ENCODE measurements at regions not wholly inside any gene's neighbourhood (a gene's known extent, or its start where the extent isn't known, plus 50 kb on each side); places are given as distances from the start of the nearest gene placed in this dataset.

DNA sequence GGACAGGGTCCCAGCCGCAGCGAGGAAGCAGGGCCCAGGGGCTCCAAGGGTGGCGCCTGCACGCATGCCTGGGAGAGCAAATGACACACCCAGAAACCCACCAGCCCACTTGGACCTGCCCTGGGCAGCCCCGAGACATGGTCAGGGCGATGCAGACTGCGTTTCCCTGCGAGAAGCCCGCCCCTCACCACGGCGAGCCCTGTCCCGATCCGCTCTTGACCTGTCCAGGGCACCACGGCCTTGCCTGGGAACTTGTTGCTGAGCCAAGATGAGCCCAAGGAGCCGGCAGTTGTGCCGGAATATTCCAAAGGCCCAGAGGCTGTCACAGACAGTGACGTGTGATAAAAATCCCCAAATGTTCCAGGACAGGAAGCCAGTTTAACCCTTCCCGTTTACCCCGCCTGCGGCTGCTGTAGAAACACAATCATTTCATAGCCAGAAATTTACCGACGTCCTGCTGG lies 78.1 kb downstream of the SIK1 start:
- DNase-seq (ENCODE audit: insufficient read length, low spot score) (no peak), FAIRE-seq (no peak)

GRCh38 chr21:43348170-43348766 lies 78.7 kb downstream of the SIK1 start:
- FAIRE-seq (no peak), DNase-seq (ENCODE audit: insufficient read length, low spot score) (no peak)

- no peak for FAIRE-seq
- DNase-seq (ENCODE audit: insufficient read length, low spot score), result no peak
Observed at GRCh38 chr21:43347461-43348169, 79.3 kb downstream of the SIK1 start.

- FAIRE-seq, result no peak
Observed at GRCh38 chr21:43346551-43346950, 80.4 kb downstream of the SIK1 start.

GRCh38 chr21:43345746-43346409 lies 81.1 kb downstream of the SIK1 start:
- DNase-seq (ENCODE audit: insufficient read length, low spot score) (peak; percentile 75), FAIRE-seq (peak; percentile 73)

More at GRCh38 chr21:43346551-43346950, 80.4 kb downstream of the SIK1 start:
- no peak for DNase-seq (ENCODE audit: insufficient read length, low spot score)

- no peak for DNase-seq (ENCODE audit: insufficient read length, low spot score)
- FAIRE-seq, result no peak
Observed at GRCh38 chr21:43345046-43345745, 81.7 kb downstream of the SIK1 start.

GRCh38 chr21:43343992-43344886 lies 82.7 kb downstream of the SIK1 start:
- DNase-seq (ENCODE audit: insufficient read length, low spot score) (no peak), FAIRE-seq (no peak)

GRCh38 chr21:43343095-43343991 lies 83.6 kb downstream of the SIK1 start:
- FAIRE-seq (no peak), DNase-seq (ENCODE audit: insufficient read length, low spot score) (no peak)

- no peak for DNase-seq (ENCODE audit: insufficient read length, low spot score)
- FAIRE-seq, result peak; percentile 98
Observed at GRCh38 chr21:43342301-43342881, 84.5 kb downstream of the SIK1 start.

- DNase-seq (ENCODE audit: insufficient read length, low spot score), result no peak
- FAIRE-seq, result no peak
Observed at GRCh38 chr21:43341378-43342161, 85.4 kb downstream of the SIK1 start.

- FAIRE-seq, result peak; percentile 80
- DNase-seq (ENCODE audit: insufficient read length, low spot score), result peak; percentile 86
Observed at GRCh38 chr21:43340491-43341377, 86.2 kb downstream of the SIK1 start.

- DNase-seq (ENCODE audit: insufficient read length, low spot score) (no peak), FAIRE-seq (no peak)
Observed at GRCh38 chr21:43339668-43340067, 87.3 kb downstream of the SIK1 start.

GRCh38 chr21:43338951-43339350 lies 88.0 kb downstream of the SIK1 start:
- FAIRE-seq, result no peak

DNA sequence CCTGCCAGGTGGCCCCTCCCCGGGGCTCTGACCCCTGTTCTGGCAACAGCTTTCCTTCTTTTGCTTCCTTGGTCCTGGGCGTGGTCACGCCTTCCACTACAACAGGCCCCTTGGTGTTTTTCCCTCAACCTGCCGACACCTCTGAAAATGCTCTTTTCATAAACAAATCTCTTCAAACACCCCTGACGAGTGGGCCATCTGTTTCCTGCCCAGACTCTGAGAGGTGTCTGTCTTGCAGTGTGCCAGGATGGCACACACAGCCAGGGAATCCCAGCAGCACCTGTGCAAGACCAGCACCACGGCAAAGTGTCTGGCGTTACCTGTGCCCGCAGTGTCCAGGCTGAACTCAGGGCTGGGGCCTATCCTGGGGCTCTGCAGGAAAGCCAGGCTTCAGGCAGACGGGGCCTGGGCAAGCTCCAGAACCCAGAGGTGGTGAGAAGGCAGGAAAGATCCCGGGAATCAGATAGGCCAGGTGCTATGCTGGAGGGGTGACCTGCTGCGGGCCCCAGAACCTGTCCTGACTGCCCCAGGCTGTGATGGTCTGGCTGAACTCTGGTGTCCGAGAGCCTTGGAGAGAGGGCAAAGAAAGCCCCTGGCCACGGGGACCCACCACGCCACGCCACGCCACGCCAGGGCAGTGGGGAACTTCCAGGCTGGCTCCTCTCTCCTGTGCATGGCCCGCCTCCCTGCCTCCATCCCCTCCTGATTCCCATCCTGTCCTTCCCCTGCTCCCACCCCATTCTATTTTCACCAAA lies 88.9 kb downstream of the SIK1 start:
- no peak for FAIRE-seq
- DNase-seq (ENCODE audit: insufficient read length, low spot score), result no peak

More at GRCh38 chr21:43338951-43339350, 88.0 kb downstream of the SIK1 start:
- no peak for DNase-seq (ENCODE audit: insufficient read length, low spot score)

DNA sequence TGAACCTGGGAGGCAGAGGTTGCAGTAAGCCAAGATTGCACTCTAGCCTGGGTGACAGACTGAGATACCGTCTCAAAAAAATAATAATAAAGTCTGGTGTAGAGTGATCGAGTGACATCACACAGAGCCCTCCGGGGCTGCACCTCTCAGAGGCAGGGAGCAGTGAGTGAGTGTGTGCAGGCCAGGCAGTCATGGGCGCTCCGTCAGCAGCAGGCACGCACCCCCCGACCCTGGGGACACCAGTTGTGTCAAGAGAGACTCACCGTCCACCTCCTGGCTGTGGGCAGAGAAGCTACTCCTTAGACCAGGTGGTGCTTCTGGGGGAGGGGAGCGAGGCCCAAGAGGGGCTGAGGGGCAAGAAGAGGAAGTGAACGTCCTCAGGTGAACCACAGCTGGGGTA lies 91.8 kb downstream of the SIK1 start:
- no peak for FAIRE-seq
- DNase-seq (ENCODE audit: insufficient read length, low spot score), result no peak

- peak; percentile 83 for FAIRE-seq
Observed at GRCh38 chr21:43334214-43334958, 92.5 kb downstream of the SIK1 start.

More at GRCh38 chr21:43334214-43334958, 92.5 kb downstream of the SIK1 start:
- DNase-seq (ENCODE audit: insufficient read length, low spot score), result no peak

All from HTR-8/SVneo (cell line).